NB4 (cell line): ENCODE measurements at regions not wholly inside any gene's neighbourhood (a gene's known extent, or its start where the extent isn't known, plus 50 kb on each side); places are given as distances from the start of the nearest gene placed in this dataset.

Source experiments
- POLR2A ChIP-seq: IDR thresholded peaks from 2 replicates; pipeline ENCODE4 v1.6.1; 2011; ENCODE audit warnings: mild to moderate bottlenecking; ENCODE audit not compliant: insufficient read length; ENCODE audit errors: extremely low read depth
- TF ChIP-seq, protein P1 (sequence below): IDR thresholded peaks from one replicate; pipeline ENCODE4 v1.5.1; 2012; ENCODE audit warnings: low read depth, low read length
- TF ChIP-seq, protein P2 (sequence below): IDR thresholded peaks from 2 replicates; pipeline ENCODE4 v1.6.1; 2011; ENCODE audit warnings: low read depth, low read length

DNA sequence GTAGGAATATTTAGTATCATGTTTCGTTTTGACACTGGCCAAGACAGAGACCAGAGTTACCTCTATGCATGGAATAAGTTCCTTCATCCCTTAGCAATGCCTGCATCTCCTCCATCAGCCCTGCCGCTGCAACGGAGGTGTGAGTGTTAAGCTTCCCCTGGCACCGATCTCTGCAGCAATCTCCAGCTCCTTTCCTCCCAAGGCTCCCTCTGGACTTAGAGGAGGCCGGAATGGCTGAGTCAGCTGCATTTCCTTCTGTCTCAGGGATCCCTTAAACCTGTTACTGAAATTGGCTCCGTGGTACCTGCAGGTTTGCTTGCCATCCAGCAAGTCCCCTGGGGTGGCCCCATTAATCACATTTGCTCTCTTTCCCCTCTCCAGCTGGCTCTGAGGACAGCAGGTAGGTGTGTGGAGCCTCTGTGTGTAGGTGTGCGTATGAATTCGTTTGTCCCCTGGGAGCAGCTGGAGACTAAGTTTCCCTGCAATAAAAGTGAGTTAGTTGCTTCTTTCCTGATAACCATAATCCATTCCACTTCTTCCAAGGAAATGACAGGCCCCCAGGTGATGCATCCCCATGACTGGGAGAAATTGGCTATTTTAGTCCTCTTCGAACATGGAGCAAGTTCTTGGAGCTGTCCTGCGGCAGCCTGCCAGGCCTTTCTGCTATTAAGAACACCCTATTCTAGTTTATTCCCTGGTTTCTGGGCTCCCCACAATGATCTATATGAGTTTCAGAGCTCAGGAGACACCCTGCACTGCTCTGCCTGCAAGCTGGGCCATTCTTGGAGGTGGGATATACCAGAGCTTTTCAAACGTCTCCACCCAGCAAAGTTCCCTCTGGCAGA is 457.2 kb upstream of the CADM1 start:
- TF ChIP-seq, protein P1, sequence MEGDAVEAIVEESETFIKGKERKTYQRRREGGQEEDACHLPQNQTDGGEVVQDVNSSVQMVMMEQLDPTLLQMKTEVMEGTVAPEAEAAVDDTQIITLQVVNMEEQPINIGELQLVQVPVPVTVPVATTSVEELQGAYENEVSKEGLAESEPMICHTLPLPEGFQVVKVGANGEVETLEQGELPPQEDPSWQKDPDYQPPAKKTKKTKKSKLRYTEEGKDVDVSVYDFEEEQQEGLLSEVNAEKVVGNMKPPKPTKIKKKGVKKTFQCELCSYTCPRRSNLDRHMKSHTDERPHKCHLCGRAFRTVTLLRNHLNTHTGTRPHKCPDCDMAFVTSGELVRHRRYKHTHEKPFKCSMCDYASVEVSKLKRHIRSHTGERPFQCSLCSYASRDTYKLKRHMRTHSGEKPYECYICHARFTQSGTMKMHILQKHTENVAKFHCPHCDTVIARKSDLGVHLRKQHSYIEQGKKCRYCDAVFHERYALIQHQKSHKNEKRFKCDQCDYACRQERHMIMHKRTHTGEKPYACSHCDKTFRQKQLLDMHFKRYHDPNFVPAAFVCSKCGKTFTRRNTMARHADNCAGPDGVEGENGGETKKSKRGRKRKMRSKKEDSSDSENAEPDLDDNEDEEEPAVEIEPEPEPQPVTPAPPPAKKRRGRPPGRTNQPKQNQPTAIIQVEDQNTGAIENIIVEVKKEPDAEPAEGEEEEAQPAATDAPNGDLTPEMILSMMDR, result no peak
- no peak for TF ChIP-seq POLR2A
- TF ChIP-seq, protein P2, sequence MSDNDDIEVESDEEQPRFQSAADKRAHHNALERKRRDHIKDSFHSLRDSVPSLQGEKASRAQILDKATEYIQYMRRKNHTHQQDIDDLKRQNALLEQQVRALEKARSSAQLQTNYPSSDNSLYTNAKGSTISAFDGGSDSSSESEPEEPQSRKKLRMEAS, result no peak
